B cell (primary cell): ENCODE measurements at regions not wholly inside any gene's neighbourhood (a gene's known extent, or its start where the extent isn't known, plus 50 kb on each side); places are given as distances from the start of the nearest gene placed in this dataset.

Source experiments
- ATAC-seq: fragments of 200-7000 bp; cut with Tn5 transposase; one replicate; pipeline ENCODE4 v1.10.0; 2021; ENCODE audit warnings: low read depth, mild to moderate bottlenecking, moderate number of reproducible peaks, moderate library complexity
- CTCF ChIA-PET: fragments of 350-600 bp; sonication (Branson Sonifier 250); formaldehyde crosslinking; loops from one replicate; lab custom pipeline; 2021; ENCODE audit warnings: antibody characterized with exemption, inconsistent platforms; lab: Charles Lee
- POLR2A ChIA-PET: fragments of 350-600 bp; sonication (Branson Sonifier 250); formaldehyde crosslinking; loops from one replicate; lab custom pipeline; 2021; ENCODE audit warnings: antibody characterized with exemption; lab: Charles Lee
- DNase-seq: peaks from one replicate; pipeline ENCODE4 v3.0.0; 2013
- H2AFZ ChIP-seq: 2 replicates; pipeline ENCODE4 v1.6.1; 2012; ENCODE audit warnings: mild to moderate bottlenecking, low read depth, low read length; ENCODE audit not compliant: insufficient read depth, poor library complexity, severe bottlenecking
- H3K27ac ChIP-seq, 2 donors: 1 replicate in 1 of 2; 2 replicates in 1 of 2; pipeline ENCODE4 v1.5.1; 2012 to 2013; ENCODE audit warnings: low read length in 2 of 2, mild to moderate bottlenecking in 2 of 2, moderate library complexity in 1 of 2
- H3K27me3 ChIP-seq, 4 experiments: fragments of 200-600 bp in 1 of 4; sonication (generic) in 1 of 4; replicated peaks in 1 of 4; 1 replicate in 2 of 4; 2 replicates in 2 of 4; pipeline versions ENCODE4 v1.6.1 to v1.7.0; 2013 to 2016; ENCODE audit warnings: low read length in 3 of 4, mild to moderate bottlenecking in 2 of 4, mixed read lengths in 1 of 4, moderate library complexity in 1 of 4; ENCODE audit not compliant: insufficient read depth in 4 of 4, control insufficient read depth in 3 of 4; ENCODE audit errors: control extremely low read depth in 1 of 4
- H3K36me3 ChIP-seq, 2 experiments: replicated peaks in 1 of 2; 1 replicate in 1 of 2; 2 replicates in 1 of 2; pipeline versions ENCODE4 v1.6.1 to v1.7.1; 2013; ENCODE audit warnings: low read length in 1 of 2; ENCODE audit not compliant: insufficient read depth in 2 of 2, control insufficient read depth in 1 of 2; ENCODE audit errors: control extremely low read depth in 1 of 2, extremely low read depth in 1 of 2
- H3K4me1 ChIP-seq, 2 donors: fragments of 200-600 bp in 1 of 2; sonication (generic) in 1 of 2; 1 replicate in 1 of 2; 2 replicates in 1 of 2; pipeline versions ENCODE4 v1.5.1 to v1.6.1; 2013 to 2017; ENCODE audit warnings: low read length in 2 of 2; ENCODE audit not compliant: control insufficient read depth in 2 of 2, insufficient read depth in 2 of 2
- H3K4me2 ChIP-seq: replicated peaks from 2 replicates; pipeline ENCODE3; 2012; ENCODE audit warnings: mild to moderate bottlenecking, low read depth, low read length; ENCODE audit not compliant: poor library complexity, severe bottlenecking
- H3K4me3 ChIP-seq, 5 experiments: fragments of 200-600 bp in 1 of 5; sonication (generic) in 1 of 5; 1 replicate in 3 of 5; 2 replicates in 2 of 5; pipeline versions ENCODE4 v1.5.1 to v1.7.0; 2011 to 2016; ENCODE audit warnings: low read length in 4 of 5, mild to moderate bottlenecking in 4 of 5, low read depth in 2 of 5, control low read depth in 1 of 5, moderate library complexity in 1 of 5; ENCODE audit not compliant: insufficient read depth in 1 of 5; ENCODE audit errors: control extremely low read depth in 1 of 5, extremely low read depth in 1 of 5
- H3K79me2 ChIP-seq: fragments of 200-600 bp; sonication (generic); one replicate; pipeline ENCODE4 v1.6.0; 2016; ENCODE audit warnings: low read length; ENCODE audit not compliant: control insufficient read depth, insufficient read depth
- H3K9ac ChIP-seq: fragments of 200-600 bp; sonication (generic); 2 replicates; pipeline ENCODE4 v1.6.1; 2017; ENCODE audit warnings: mild to moderate bottlenecking, low read length, moderate library complexity
- H3K9me3 ChIP-seq, 3 donors: one replicate each; pipeline versions ENCODE4 v1.6.1 to v1.7.1; 2013; ENCODE audit warnings: low read length in 2 of 3; ENCODE audit not compliant: control insufficient read depth in 2 of 3, insufficient read depth in 1 of 3; ENCODE audit errors: control extremely low read depth in 1 of 3
- H4K20me1 ChIP-seq: 2 replicates; pipeline ENCODE4 v1.6.0; 2012; ENCODE audit warnings: mild to moderate bottlenecking, low read length; ENCODE audit not compliant: insufficient read depth, control insufficient read depth, poor library complexity, severe bottlenecking
- H3K27ac Mint-ChIP-seq: one replicate; pipeline ENCODE4 v1.8.0; 2021; ENCODE audit warnings: mixed read lengths
- H3K27me3 Mint-ChIP-seq: one replicate; pipeline ENCODE4 v1.8.0; 2021; ENCODE audit warnings: mixed read lengths
- H3K4me1 Mint-ChIP-seq: one replicate; pipeline ENCODE4 v1.8.0; 2021; ENCODE audit warnings: mixed read lengths
- H3K4me3 Mint-ChIP-seq: one replicate; pipeline ENCODE4 v1.8.0; 2021; ENCODE audit warnings: mixed read lengths
- H3K9me3 Mint-ChIP-seq: one replicate; pipeline ENCODE4 v1.8.0; 2022; ENCODE audit warnings: mixed read lengths; ENCODE audit not compliant: insufficient read depth
- EZH2 ChIP-seq: IDR thresholded peaks from 2 replicates; pipeline ENCODE4 v1.6.1; 2012; ENCODE audit warnings: borderline replicate concordance, low read depth, mild to moderate bottlenecking, moderate library complexity, low read length; ENCODE audit not compliant: insufficient read depth, poor library complexity, severe bottlenecking
- WGBS: methylation state at CpG from one replicate; pipeline ENCODE4 v1.1.5; 2013; ENCODE audit warnings: missing lambda C conversion rate; ENCODE audit not compliant: insufficient coverage; 5-methylcytosine and 5-hydroxymethylcytosine counted together
- intact Hi-C: fragments of 100-400 bp; cut with micrococcal nuclease; formaldehyde crosslinking; loops from one replicate; pipeline ENCODE4 v1.10.0; 2022
- TF ChIP-seq, protein P1 (sequence below): fragments of 200-600 bp; IDR thresholded peaks from one replicate; pipeline ENCODE4 v1.8.0; 2022; ENCODE audit warnings: antibody characterized with exemption, mild to moderate bottlenecking

DNA sequence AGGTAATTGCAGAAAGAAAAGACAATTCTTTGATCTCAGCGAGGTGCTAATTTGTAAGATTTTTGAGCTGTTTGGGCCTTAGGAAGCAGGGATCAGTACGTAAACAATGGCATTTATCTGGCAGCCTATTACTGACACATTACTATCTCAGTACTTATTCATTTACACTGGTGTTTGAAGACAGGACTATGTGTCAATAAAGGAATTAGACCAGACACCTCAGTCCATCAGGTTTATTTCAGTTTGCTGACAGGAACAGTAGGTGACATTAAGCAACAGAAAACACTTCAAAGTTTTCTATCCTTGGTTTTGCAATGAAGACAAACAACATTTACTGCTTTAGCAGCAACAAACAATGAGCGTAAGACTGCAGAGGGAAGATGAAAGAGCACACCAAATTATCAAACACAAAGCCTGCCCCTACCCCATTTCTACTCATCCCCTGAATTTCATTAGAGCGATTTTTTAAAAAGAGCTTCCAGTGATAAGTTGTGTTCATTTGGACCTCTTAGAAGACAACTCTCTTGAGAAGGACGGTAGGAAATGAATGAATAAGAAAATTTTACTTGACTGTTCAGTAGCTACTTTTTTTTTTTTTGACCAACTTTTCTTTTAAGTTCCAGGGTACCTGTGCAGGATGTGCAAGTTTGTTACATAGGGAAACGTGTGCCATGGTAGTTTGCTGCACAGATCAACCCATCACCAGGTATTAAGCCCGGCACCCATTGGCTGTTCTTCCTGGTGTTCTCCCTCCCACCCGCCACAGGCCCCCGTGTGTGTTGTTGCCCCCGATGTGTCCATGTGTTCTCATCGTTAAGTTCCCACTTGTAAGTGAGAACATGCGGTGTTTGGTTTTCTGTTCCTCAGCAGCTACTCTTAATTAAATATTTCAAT is 138.8 kb downstream of the DKK1 start:
- ATAC-seq (no peak), DNase-seq (no peak)
- Histone ChIP-seq H3K4me1 (no peaks in the 10 kb centered on the region), H3K36me3 (no peaks in the 10 kb centered on the region), H3K4me3 (no peak overlapping the region), H4K20me1 (no peaks in the 10 kb centered on the region), H3K27me3 (no peaks in the 10 kb centered on the region), H3K9ac (no peak overlapping the region), H3K4me2 (no peak overlapping the region), H3K79me2 (no peaks in the 10 kb centered on the region), H3K9me3 (no peaks in the 10 kb centered on the region), H2AFZ (no peak overlapping the region), H3K27ac (no peak overlapping the region)
- H3K9me3 Mint-ChIP-seq, result no peaks in the 10 kb centered on the region
- H3K27me3 Mint-ChIP-seq, result no peaks in the 10 kb centered on the region
- ChIA-PET POLR2A (no interaction called here), CTCF (no interaction called here)
- no peak overlapping the region for H3K27ac Mint-ChIP-seq
- no peak for TF ChIP-seq EZH2
- TF ChIP-seq, protein P1, sequence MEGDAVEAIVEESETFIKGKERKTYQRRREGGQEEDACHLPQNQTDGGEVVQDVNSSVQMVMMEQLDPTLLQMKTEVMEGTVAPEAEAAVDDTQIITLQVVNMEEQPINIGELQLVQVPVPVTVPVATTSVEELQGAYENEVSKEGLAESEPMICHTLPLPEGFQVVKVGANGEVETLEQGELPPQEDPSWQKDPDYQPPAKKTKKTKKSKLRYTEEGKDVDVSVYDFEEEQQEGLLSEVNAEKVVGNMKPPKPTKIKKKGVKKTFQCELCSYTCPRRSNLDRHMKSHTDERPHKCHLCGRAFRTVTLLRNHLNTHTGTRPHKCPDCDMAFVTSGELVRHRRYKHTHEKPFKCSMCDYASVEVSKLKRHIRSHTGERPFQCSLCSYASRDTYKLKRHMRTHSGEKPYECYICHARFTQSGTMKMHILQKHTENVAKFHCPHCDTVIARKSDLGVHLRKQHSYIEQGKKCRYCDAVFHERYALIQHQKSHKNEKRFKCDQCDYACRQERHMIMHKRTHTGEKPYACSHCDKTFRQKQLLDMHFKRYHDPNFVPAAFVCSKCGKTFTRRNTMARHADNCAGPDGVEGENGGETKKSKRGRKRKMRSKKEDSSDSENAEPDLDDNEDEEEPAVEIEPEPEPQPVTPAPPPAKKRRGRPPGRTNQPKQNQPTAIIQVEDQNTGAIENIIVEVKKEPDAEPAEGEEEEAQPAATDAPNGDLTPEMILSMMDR, result no peak
- 89% methylated on average over 6 of the region's 12 CpGs for WGBS
- intact Hi-C loops, result no loop called here
- no peak overlapping the region for H3K4me3 Mint-ChIP-seq
- H3K4me1 Mint-ChIP-seq, result no peaks in the 10 kb centered on the region

DNA sequence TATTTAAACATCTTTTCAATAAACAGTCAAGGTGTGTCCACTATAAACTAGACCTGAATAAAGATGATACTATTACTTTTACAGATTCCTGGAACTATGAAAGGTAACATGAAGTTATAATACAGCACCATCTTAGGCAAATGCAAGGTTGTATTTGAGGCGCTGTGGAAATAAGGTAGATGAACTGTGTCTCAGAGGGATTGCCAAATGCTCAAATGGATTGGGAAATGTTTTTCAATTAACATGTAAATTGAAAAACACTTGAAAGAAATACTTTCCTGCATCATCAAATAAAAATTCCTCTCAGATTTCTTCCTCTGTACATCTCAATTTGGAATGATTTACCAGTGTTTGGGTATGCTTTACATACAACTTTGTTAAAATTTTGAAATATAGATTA is 139.4 kb downstream of the DKK1 start:
- Histone ChIP-seq H3K27me3 (no peaks in the 10 kb centered on the region), H3K4me1 (no peaks in the 10 kb centered on the region), H4K20me1 (no peaks in the 10 kb centered on the region), H3K36me3 (no peaks in the 10 kb centered on the region), H2AFZ (no peak overlapping the region), H3K79me2 (no peaks in the 10 kb centered on the region), H3K4me3 (no peak overlapping the region), H3K9ac (no peak overlapping the region), H3K27ac (no peak overlapping the region), H3K9me3 (no peaks in the 10 kb centered on the region), H3K4me2 (no peak overlapping the region)
- H3K27ac Mint-ChIP-seq, result no peak overlapping the region
- H3K9me3 Mint-ChIP-seq, result no peaks in the 10 kb centered on the region
- CTCF ChIA-PET, result no interaction called here
- no CpG with 5 or more reads among the region's 1 CpG for WGBS
- ATAC-seq, result no peak
- POLR2A ChIA-PET, result no interaction called here
- no peak overlapping the region for H3K4me3 Mint-ChIP-seq
- no peaks in the 10 kb centered on the region for H3K27me3 Mint-ChIP-seq
- no peak for DNase-seq
- TF ChIP-seq EZH2, result no peak
- TF ChIP-seq, protein P1, result no peak
- no peaks in the 10 kb centered on the region for H3K4me1 Mint-ChIP-seq
- intact Hi-C loops, result no loop called here
